Testis (tissue), 2 donors: ENCODE measurements at regions not wholly inside any gene's neighbourhood (a gene's known extent, or its start where the extent isn't known, plus 50 kb on each side); places are given as distances from the start of the nearest gene placed in this dataset.

Source experiments
- POLR2A ChIP-seq: fragments of 450-650 bp; IDR thresholded peaks from one replicate; pipeline ENCODE4 v1.6.1; 2017; ENCODE audit warnings: antibody characterized with exemption, mild to moderate bottlenecking, moderate library complexity
- TF ChIP-seq, protein P1 (sequence below), 3 experiments: fragments of 450-650 bp in 2 of 3; fragments of 200-600 bp in 1 of 3; sonication (generic) in 1 of 3; IDR thresholded peaks; one replicate each; pipeline ENCODE4 v1.5.1; 2016 to 2019; ENCODE audit warnings: antibody characterized with exemption in 3 of 3, mild to moderate bottlenecking in 2 of 3, moderate library complexity in 1 of 3

- TF ChIP-seq POLR2A: no peak
- TF ChIP-seq, protein P1, sequence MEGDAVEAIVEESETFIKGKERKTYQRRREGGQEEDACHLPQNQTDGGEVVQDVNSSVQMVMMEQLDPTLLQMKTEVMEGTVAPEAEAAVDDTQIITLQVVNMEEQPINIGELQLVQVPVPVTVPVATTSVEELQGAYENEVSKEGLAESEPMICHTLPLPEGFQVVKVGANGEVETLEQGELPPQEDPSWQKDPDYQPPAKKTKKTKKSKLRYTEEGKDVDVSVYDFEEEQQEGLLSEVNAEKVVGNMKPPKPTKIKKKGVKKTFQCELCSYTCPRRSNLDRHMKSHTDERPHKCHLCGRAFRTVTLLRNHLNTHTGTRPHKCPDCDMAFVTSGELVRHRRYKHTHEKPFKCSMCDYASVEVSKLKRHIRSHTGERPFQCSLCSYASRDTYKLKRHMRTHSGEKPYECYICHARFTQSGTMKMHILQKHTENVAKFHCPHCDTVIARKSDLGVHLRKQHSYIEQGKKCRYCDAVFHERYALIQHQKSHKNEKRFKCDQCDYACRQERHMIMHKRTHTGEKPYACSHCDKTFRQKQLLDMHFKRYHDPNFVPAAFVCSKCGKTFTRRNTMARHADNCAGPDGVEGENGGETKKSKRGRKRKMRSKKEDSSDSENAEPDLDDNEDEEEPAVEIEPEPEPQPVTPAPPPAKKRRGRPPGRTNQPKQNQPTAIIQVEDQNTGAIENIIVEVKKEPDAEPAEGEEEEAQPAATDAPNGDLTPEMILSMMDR (IDR thresholded peaks at IDR 0.05): no peak
These were observed 371.3 kb downstream of the FBXW7 start for GRCh38 chr4:152164561-152164960.
